ENCODE measurements at regions not wholly inside any gene's neighbourhood (a gene's known extent, or its start where the extent isn't known, plus 50 kb on each side); places are given as distances from the start of the nearest gene placed in this dataset.
"Not testable (repeated sequence)": the region's sequence is repeated elsewhere in the genome, so short reads cannot be mapped to it uniquely, and the experiment has no call there.

GRCh38 chr4:64698171-64698570 lies 288.9 kb upstream of the TECRL start:
- no peak for DNase-seq (ENCODE audit: extremely low spot score)
- CTCF ChIA-PET = no interaction called here
- no peak for TF ChIP-seq FOXK2 (IDR thresholded peaks at IDR 0.05)
- TF ChIP-seq SUZ12 (IDR thresholded peaks at IDR 0.05) = no peak
- no peak for TF ChIP-seq ZNF384 (IDR thresholded peaks at IDR 0.05)
- POLR2A ChIA-PET = no interaction called here

DNA sequence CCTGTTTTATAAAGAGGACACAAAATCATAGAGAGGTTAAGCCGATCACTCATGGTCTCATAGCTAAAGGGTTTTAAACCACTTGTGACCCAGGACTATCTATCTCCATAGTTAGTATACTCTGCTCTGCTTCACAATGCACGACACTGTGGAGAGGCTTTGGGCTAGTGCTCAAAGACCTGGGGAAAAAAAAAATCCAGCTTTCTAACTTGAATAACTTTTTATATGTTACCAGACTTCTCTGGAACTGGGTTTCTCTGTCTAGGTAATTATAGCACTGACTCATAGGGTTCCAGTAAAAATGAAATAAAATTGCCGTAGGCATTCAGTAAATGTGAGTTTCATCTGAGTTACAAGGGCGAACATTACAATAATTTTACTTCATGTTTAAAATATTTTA lies 273.7 kb upstream of the TECRL start:
- TF ChIP-seq FOXA1 (IDR thresholded peaks at IDR 0.05) = no peak
- TF ChIP-seq FOXK2 (IDR thresholded peaks at IDR 0.05) = no peak
- no peak for TF ChIP-seq SP1 (IDR thresholded peaks at IDR 0.05)
- no peak for TF ChIP-seq HDGF (IDR thresholded peaks at IDR 0.05; ENCODE audit: borderline replicate concordance)
- TF ChIP-seq, protein P1, sequence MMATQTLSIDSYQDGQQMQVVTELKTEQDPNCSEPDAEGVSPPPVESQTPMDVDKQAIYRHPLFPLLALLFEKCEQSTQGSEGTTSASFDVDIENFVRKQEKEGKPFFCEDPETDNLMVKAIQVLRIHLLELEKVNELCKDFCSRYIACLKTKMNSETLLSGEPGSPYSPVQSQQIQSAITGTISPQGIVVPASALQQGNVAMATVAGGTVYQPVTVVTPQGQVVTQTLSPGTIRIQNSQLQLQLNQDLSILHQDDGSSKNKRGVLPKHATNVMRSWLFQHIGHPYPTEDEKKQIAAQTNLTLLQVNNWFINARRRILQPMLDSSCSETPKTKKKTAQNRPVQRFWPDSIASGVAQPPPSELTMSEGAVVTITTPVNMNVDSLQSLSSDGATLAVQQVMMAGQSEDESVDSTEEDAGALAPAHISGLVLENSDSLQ (IDR thresholded peaks at IDR 0.05) = no peak
- no peak for TF ChIP-seq SUZ12 (IDR thresholded peaks at IDR 0.05)
- no peak for TF ChIP-seq LEF1 (IDR thresholded peaks at IDR 0.05; ENCODE audit: borderline replicate concordance)
- TF ChIP-seq ARNT (IDR thresholded peaks at IDR 0.05) = no peak
- TF ChIP-seq FOXM1 (IDR thresholded peaks at IDR 0.05; ENCODE audit: borderline replicate concordance) = no peak
- TF ChIP-seq NFRKB (IDR thresholded peaks at IDR 0.05) = no peak
- TF ChIP-seq ZNF384 (IDR thresholded peaks at IDR 0.05) = no peak
- no peak for TF ChIP-seq BHLHE40 (IDR thresholded peaks at IDR 0.05; ENCODE audit: borderline replicate concordance)
- no peak for TF ChIP-seq TARDBP (IDR thresholded peaks at IDR 0.05)
- no peak for TF ChIP-seq ELF4 (IDR thresholded peaks at IDR 0.05)
- no peak for TF ChIP-seq CTBP1 (IDR thresholded peaks at IDR 0.05; ENCODE audit: borderline replicate concordance)
- no peak for TF ChIP-seq L3MBTL2 (conservative IDR thresholded peaks at IDR 0.05)
- POLR2A ChIA-PET = no interaction called here
- no peak for DNase-seq (ENCODE audit: extremely low spot score)
- CTCF ChIA-PET = no interaction called here

GRCh38 chr4:64682481-64682880 lies 273.2 kb upstream of the TECRL start:
- TF ChIP-seq SUZ12 (IDR thresholded peaks at IDR 0.05) (no peak), BHLHE40 (IDR thresholded peaks at IDR 0.05; ENCODE audit: borderline replicate concordance) (no peak), FOXA1 (IDR thresholded peaks at IDR 0.05) (no peak), FOXK2 (IDR thresholded peaks at IDR 0.05) (no peak), ZNF384 (IDR thresholded peaks at IDR 0.05) (no peak), LEF1 (IDR thresholded peaks at IDR 0.05; ENCODE audit: borderline replicate concordance) (no peak), CTBP1 (IDR thresholded peaks at IDR 0.05; ENCODE audit: borderline replicate concordance) (no peak), TARDBP (IDR thresholded peaks at IDR 0.05) (no peak)
- CTCF ChIA-PET = no interaction called here
- POLR2A ChIA-PET = no interaction called here
- DNase-seq (ENCODE audit: extremely low spot score) = no peak

DNA sequence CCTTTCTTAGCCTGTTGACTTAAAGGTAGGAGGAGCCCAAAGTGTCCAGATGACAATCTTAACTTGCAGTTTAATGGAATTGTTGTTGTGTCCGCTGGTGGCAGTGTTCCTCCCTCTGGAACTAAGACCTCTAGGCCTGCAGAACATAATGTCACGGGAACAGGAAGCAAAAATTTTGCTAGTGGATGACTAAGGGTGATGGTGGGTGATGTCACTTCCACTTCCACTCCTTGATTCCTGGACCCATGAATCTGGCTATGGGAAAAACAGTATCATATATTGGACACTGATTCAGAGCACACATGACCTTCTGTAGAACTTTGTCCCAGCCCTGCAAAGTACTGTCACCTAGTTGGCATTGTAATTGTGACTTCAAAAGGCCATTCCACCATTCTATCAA lies 263.9 kb upstream of the TECRL start:
- DNase-seq (ENCODE audit: extremely low spot score); POLR2A ChIA-PET; CTCF ChIA-PET: not testable (repeated sequence)

DNA sequence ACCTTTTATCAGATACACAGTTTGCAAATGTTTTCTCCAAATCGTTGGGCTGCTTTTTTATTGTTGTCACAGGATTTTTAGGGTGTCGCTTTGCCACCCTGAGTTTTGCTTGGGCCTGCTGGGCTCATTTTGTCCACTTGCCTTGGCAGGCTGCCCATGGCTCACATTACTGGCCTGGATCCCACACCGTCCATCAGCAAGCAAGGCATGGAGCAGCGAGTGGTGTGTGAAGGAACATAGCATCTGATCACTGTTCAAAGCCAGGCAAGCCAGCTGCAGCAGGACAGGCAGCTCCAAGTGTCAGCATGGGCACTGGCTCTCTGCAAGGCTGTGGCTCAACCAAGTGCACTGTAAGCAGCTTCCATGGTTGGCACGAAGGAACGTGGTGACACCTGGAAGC lies 261.4 kb upstream of the TECRL start:
- DNase-seq (ENCODE audit: extremely low spot score) = no peak
- ChIA-PET POLR2A (no interaction called here), CTCF (no interaction called here)
- TF ChIP-seq FOXM1 (IDR thresholded peaks at IDR 0.05; ENCODE audit: borderline replicate concordance) (no peak), CTBP1 (IDR thresholded peaks at IDR 0.05; ENCODE audit: borderline replicate concordance) (no peak), SP1 (IDR thresholded peaks at IDR 0.05) (no peak), L3MBTL2 (conservative IDR thresholded peaks at IDR 0.05) (no peak), ARNT (IDR thresholded peaks at IDR 0.05) (no peak), HDGF (IDR thresholded peaks at IDR 0.05; ENCODE audit: borderline replicate concordance) (no peak), FOXA1 (IDR thresholded peaks at IDR 0.05) (no peak), TARDBP (IDR thresholded peaks at IDR 0.05) (no peak), ZNF384 (IDR thresholded peaks at IDR 0.05) (no peak), SUZ12 (IDR thresholded peaks at IDR 0.05) (no peak), NFRKB (IDR thresholded peaks at IDR 0.05) (no peak), FOXK2 (IDR thresholded peaks at IDR 0.05) (no peak), LEF1 (IDR thresholded peaks at IDR 0.05; ENCODE audit: borderline replicate concordance) (no peak), ELF4 (IDR thresholded peaks at IDR 0.05) (no peak), BHLHE40 (IDR thresholded peaks at IDR 0.05; ENCODE audit: borderline replicate concordance) (no peak)
- TF ChIP-seq, protein P1 (IDR thresholded peaks at IDR 0.05) = no peak

DNA sequence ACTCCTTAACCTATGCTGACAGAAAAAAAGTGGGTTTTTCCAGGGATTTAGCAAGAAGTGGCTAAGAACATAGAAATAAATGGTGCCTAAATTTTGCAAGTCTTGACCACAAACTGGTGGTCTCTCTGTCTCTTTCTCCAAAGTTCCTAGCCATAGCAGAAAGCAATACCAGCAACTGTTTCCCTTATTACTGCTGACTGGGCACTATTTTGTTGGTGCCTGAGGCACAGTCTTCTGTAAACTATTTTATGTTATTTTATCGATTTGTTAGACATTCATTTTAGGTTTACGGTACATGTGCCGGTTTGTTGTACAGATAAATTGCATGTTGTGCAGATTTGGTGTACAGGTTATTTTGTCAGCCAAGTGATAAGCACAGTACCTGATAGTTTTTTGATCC lies 234.6 kb upstream of the TECRL start:
- TF ChIP-seq ARNT (IDR thresholded peaks at IDR 0.05) (no peak), FOXK2 (IDR thresholded peaks at IDR 0.05) (no peak), L3MBTL2 (conservative IDR thresholded peaks at IDR 0.05) (no peak), TARDBP (IDR thresholded peaks at IDR 0.05) (no peak), HDGF (IDR thresholded peaks at IDR 0.05; ENCODE audit: borderline replicate concordance) (no peak), ELF4 (IDR thresholded peaks at IDR 0.05) (no peak), SP1 (IDR thresholded peaks at IDR 0.05) (no peak), ZNF384 (IDR thresholded peaks at IDR 0.05) (no peak), NFRKB (IDR thresholded peaks at IDR 0.05) (no peak), SUZ12 (IDR thresholded peaks at IDR 0.05) (no peak), FOXM1 (IDR thresholded peaks at IDR 0.05; ENCODE audit: borderline replicate concordance) (no peak), BHLHE40 (IDR thresholded peaks at IDR 0.05; ENCODE audit: borderline replicate concordance) (no peak), FOXA1 (IDR thresholded peaks at IDR 0.05) (no peak), LEF1 (IDR thresholded peaks at IDR 0.05; ENCODE audit: borderline replicate concordance) (no peak), CTBP1 (IDR thresholded peaks at IDR 0.05; ENCODE audit: borderline replicate concordance) (no peak)
- TF ChIP-seq, protein P1 (IDR thresholded peaks at IDR 0.05) = no peak
- ChIA-PET POLR2A (no interaction called here), CTCF (no interaction called here)
- no peak for DNase-seq (ENCODE audit: extremely low spot score)

DNA sequence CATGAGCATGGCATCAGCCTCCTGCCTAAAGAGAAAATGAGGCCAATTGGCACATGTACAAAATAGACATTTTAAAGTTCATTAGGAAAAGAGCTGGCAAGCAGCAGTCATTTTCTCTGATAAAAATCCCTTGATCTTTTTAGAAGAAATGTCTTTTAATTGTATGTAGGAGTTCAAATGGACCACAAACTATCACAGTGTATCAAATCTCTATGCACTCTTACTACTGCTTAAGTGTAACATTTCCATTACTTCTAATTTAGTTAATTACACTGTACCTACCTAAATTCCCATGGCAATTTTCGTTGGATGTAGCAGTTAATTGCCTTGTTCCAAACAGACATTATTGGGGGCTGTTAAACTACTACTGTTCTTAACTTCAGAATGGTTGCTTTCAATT lies 233.7 kb upstream of the TECRL start:
- ChIA-PET CTCF (no interaction called here), POLR2A (no interaction called here)
- TF ChIP-seq LEF1 (IDR thresholded peaks at IDR 0.05; ENCODE audit: borderline replicate concordance) (no peak), HDGF (IDR thresholded peaks at IDR 0.05; ENCODE audit: borderline replicate concordance) (no peak), ELF4 (IDR thresholded peaks at IDR 0.05) (no peak), NFRKB (IDR thresholded peaks at IDR 0.05) (no peak), FOXA1 (IDR thresholded peaks at IDR 0.05) (no peak), SP1 (IDR thresholded peaks at IDR 0.05) (no peak), ARNT (IDR thresholded peaks at IDR 0.05) (no peak), L3MBTL2 (conservative IDR thresholded peaks at IDR 0.05) (no peak), SUZ12 (IDR thresholded peaks at IDR 0.05) (no peak), CTBP1 (IDR thresholded peaks at IDR 0.05; ENCODE audit: borderline replicate concordance) (no peak), FOXK2 (IDR thresholded peaks at IDR 0.05) (no peak), ZNF384 (IDR thresholded peaks at IDR 0.05) (no peak), BHLHE40 (IDR thresholded peaks at IDR 0.05; ENCODE audit: borderline replicate concordance) (no peak), FOXM1 (IDR thresholded peaks at IDR 0.05; ENCODE audit: borderline replicate concordance) (no peak), TARDBP (IDR thresholded peaks at IDR 0.05) (no peak)
- TF ChIP-seq, protein P1 (IDR thresholded peaks at IDR 0.05) = no peak
- DNase-seq (ENCODE audit: extremely low spot score) = no peak

DNA sequence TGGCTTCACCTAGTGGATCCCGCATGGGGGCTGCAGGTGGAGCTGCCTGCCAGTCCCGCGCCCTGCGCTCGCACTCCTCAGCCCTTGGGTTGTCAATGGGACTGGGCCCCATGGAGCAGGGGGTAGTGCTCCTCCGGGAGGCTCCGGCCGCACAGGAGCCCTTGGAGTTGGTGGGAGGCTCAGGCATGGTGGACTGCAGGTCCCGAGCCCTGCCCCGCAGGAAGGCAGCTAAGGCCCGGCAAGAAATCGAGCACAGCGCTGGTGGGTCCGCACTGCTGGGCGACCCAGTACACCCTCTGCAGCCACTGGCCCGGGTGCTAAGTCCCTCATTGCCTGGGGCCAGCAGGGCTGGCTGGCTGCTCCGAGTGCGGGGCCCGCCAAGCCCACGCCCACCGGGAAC lies 231.2 kb upstream of the TECRL start:
- POLR2A ChIA-PET; DNase-seq (ENCODE audit: extremely low spot score); CTCF ChIA-PET: not testable (repeated sequence)
